ENCODE measurements at regions not wholly inside any gene's neighbourhood (a gene's known extent, or its start where the extent isn't known, plus 50 kb on each side); places are given as distances from the start of the nearest gene placed in this dataset.

GRCh38 chr4:135236048-135236447, 1034.5 kb upstream of the PABPC4L start:
- DNase-seq (ENCODE audit: low spot score): no peak
- in situ Hi-C loops (cut with MboI; ENCODE audit: low pct_unique_long_range_greater_than_20kb, low sequenced_read_pairs, unreplicated experiment): no loop called here
- TF ChIP-seq CTCF (IDR thresholded peaks at IDR 0.05; ENCODE audit: extremely low read depth, insufficient read depth, missing control alignments): no peak

GRCh38 chr4:135227842-135228241, 1026.3 kb upstream of the PABPC4L start:
- in situ Hi-C loops (cut with MboI; ENCODE audit: low pct_unique_long_range_greater_than_20kb, low sequenced_read_pairs, unreplicated experiment): no loop called here
- TF ChIP-seq CTCF (IDR thresholded peaks at IDR 0.05; ENCODE audit: extremely low read depth, insufficient read depth, missing control alignments): no peak
- DNase-seq (ENCODE audit: low spot score): no peak

- no peak for DNase-seq (ENCODE audit: low spot score)
- no peak for TF ChIP-seq CTCF (IDR thresholded peaks at IDR 0.05; ENCODE audit: extremely low read depth, insufficient read depth, missing control alignments)
- in situ Hi-C loops (cut with MboI; ENCODE audit: low pct_unique_long_range_greater_than_20kb, low sequenced_read_pairs, unreplicated experiment): no loop called here
Measured at GRCh38 chr4:135225551-135225950, 1024.0 kb upstream of the PABPC4L start.

- no peak for DNase-seq (ENCODE audit: low spot score)
- TF ChIP-seq CTCF (IDR thresholded peaks at IDR 0.05; ENCODE audit: extremely low read depth, insufficient read depth, missing control alignments): no peak
- in situ Hi-C loops (cut with MboI; ENCODE audit: low pct_unique_long_range_greater_than_20kb, low sequenced_read_pairs, unreplicated experiment): no loop called here
Measured at GRCh38 chr4:135210341-135210740, 1008.8 kb upstream of the PABPC4L start.

- DNase-seq (ENCODE audit: low spot score): no peak
- in situ Hi-C loops (cut with MboI; ENCODE audit: low pct_unique_long_range_greater_than_20kb, low sequenced_read_pairs, unreplicated experiment): no loop called here
- no peak for TF ChIP-seq CTCF (IDR thresholded peaks at IDR 0.05; ENCODE audit: extremely low read depth, insufficient read depth, missing control alignments)
Measured at GRCh38 chr4:135207531-135207930, 1005.9 kb upstream of the PABPC4L start.

- no peak for TF ChIP-seq CTCF (IDR thresholded peaks at IDR 0.05; ENCODE audit: extremely low read depth, insufficient read depth, missing control alignments)
- DNase-seq (ENCODE audit: low spot score): no peak
- in situ Hi-C loops (cut with MboI; ENCODE audit: low pct_unique_long_range_greater_than_20kb, low sequenced_read_pairs, unreplicated experiment): no loop called here
Measured at GRCh38 chr4:135204311-135204710, 1002.7 kb upstream of the PABPC4L start.

- no peak for DNase-seq (ENCODE audit: low spot score)
- TF ChIP-seq CTCF (IDR thresholded peaks at IDR 0.05; ENCODE audit: extremely low read depth, insufficient read depth, missing control alignments): no peak
- in situ Hi-C loops (cut with MboI; ENCODE audit: low pct_unique_long_range_greater_than_20kb, low sequenced_read_pairs, unreplicated experiment): no loop called here
Measured at GRCh38 chr4:135201081-135201480, 999.5 kb upstream of the PABPC4L start.
